K562 (cell line): ENCODE measurements at regions not wholly inside any gene's neighbourhood (a gene's known extent, or its start where the extent isn't known, plus 50 kb on each side); places are given as distances from the start of the nearest gene placed in this dataset.

Source experiments
- ATAC-seq: fragments of 200-7000 bp; cut with Tn5 transposase; 3 replicates; pipeline ENCODE4 v1.9.1; 2020; ENCODE audit warnings: moderate library complexity
- BruUV-seq: library from RNA; stranded (reverse); fragments of 400-500 nt; replicated peaks from 2 replicates; lab custom pipeline; 2021; lab: Mats Ljungman, UMichigan
- CTCF ChIA-PET: fragments of 300-600 bp; formaldehyde crosslinking; extraction: SDS; loops from one replicate; lab custom pipeline; 2021; ENCODE audit warnings: low intra/inter-chr PET ratio; lab: Yijun Ruan, JAX
- POLR2A ChIA-PET: fragments of 300-600, 350-650 bp; sonication (Branson Sonifier 250); formaldehyde crosslinking; extraction: SDS; loops from one replicate; lab custom pipeline; 2021; ENCODE audit warnings: antibody characterized with exemption, inconsistent platforms; lab: Yijun Ruan, JAX
- DNase-seq, 4 experiments: peaks; one replicate each; pipeline versions ENCODE4 v3.0.0 to v3.0.0-alpha.2; 2011 to 2018; ENCODE audit warnings: low spot score in 3 of 4, mixed read lengths in 3 of 4; ENCODE audit errors: extremely low read depth in 1 of 4
- FAIRE-seq: peaks from 2 replicates; lab custom pipeline; 2011; peaks lifted over from hg19 to GRCh38; lab: Jason Lieb, UNC
- H2AFZ ChIP-seq: 2 replicates; pipeline ENCODE4 v1.6.0; 2011; ENCODE audit warnings: low read depth, low read length, control low read depth, inconsistent platforms
- H3K27ac ChIP-seq: fragments of 200-600 bp; 3 replicates; pipeline ENCODE4 v1.8.0; 2011; ENCODE audit warnings: low read depth, mild to moderate bottlenecking, control low read depth, inconsistent platforms, low read length, moderate library complexity, mixed read lengths; ENCODE audit errors: extremely low read depth
- H3K27me3 ChIP-seq, 2 experiments: fragments of 300-600 bp in 1 of 2; 2 replicates in 1 of 2; 3 replicates in 1 of 2; pipeline versions ENCODE4 v1.6.0 to v1.8.0; 2011; ENCODE audit warnings: inconsistent platforms in 2 of 2, low read length in 2 of 2, mild to moderate bottlenecking in 1 of 2, mixed read lengths in 1 of 2, moderate library complexity in 1 of 2; ENCODE audit not compliant: control insufficient read depth in 2 of 2, insufficient read depth in 2 of 2
- H3K36me3 ChIP-seq: fragments of 300-600 bp; 3 replicates; pipeline ENCODE4 v1.8.0; 2011; ENCODE audit warnings: mild to moderate bottlenecking, low read length, inconsistent platforms; ENCODE audit not compliant: control insufficient read depth, insufficient read depth
- H3K4me1 ChIP-seq, 2 experiments: fragments of 200-600 bp in 1 of 2; replicated peaks in 1 of 2; 2 replicates in 1 of 2; 3 replicates in 1 of 2; pipeline versions ENCODE4 v1.5.1 to v1.8.0; 2011; ENCODE audit warnings: inconsistent platforms in 2 of 2, low read length in 2 of 2, mild to moderate bottlenecking in 1 of 2, mixed read lengths in 1 of 2, moderate library complexity in 1 of 2; ENCODE audit not compliant: control insufficient read depth in 2 of 2, insufficient read depth in 2 of 2
- H3K4me2 ChIP-seq: 2 replicates; pipeline ENCODE4 v1.6.1; 2011; ENCODE audit warnings: low read length, control low read depth, inconsistent platforms, mixed read lengths; ENCODE audit not compliant: insufficient read depth
- H3K4me3 ChIP-seq: fragments of 200-600 bp; sonication (generic), shearing (Covaris generic); 2 replicates; pipeline ENCODE4 v1.5.1; 2016; ENCODE audit warnings: control low read depth, inconsistent platforms
- H3K79me2 ChIP-seq: fragments of 200-600 bp; 3 replicates; pipeline ENCODE4 v1.8.0; 2011; ENCODE audit warnings: low read length, inconsistent platforms; ENCODE audit not compliant: control insufficient read depth, insufficient read depth
- H3K9ac ChIP-seq, 2 experiments: 2 replicates each; pipeline versions ENCODE4 v1.6.0 to v1.6.1; 2011; ENCODE audit warnings: low read depth in 2 of 2, low read length in 2 of 2, control low read depth in 1 of 2, inconsistent platforms in 1 of 2, mild to moderate bottlenecking in 1 of 2, mixed read lengths in 1 of 2; ENCODE audit not compliant: insufficient read depth in 1 of 2
- H3K9me1 ChIP-seq: one replicate; pipeline ENCODE4 v1.6.0; 2011; ENCODE audit warnings: inconsistent platforms, mild to moderate bottlenecking, low read length, moderate library complexity; ENCODE audit not compliant: control insufficient read depth, insufficient read depth
- H3K9me3 ChIP-seq: replicated peaks from 2 replicates; pipeline ENCODE4 v1.5.1; 2011; ENCODE audit warnings: low read depth, low read length, inconsistent platforms; ENCODE audit not compliant: control insufficient read depth, insufficient read depth
- H4K20me1 ChIP-seq: replicated peaks from 2 replicates; pipeline ENCODE4 v1.6.1; 2011; ENCODE audit warnings: low read length, inconsistent platforms, mixed read lengths; ENCODE audit not compliant: control insufficient read depth, insufficient read depth
- CXXC5 ChIP-seq: fragments of 250-450 bp; sonication (Bioruptor Pico); IDR thresholded peaks from 2 replicates; pipeline ENCODE4 v1.8.0; 2022; ENCODE audit warnings: inconsistent platforms, mild to moderate bottlenecking, moderate library complexity
- EGR1 ChIP-seq: fragments of 450-650 bp; conservative IDR thresholded peaks from 2 replicates; pipeline ENCODE4 v1.6.1; 2017; ENCODE audit warnings: mild to moderate bottlenecking
- ESRRA ChIP-seq: fragments of 450-650 bp; IDR thresholded peaks from 2 replicates; pipeline ENCODE4 v1.6.1; 2014; ENCODE audit warnings: low read depth, mild to moderate bottlenecking, moderate library complexity, borderline replicate concordance
- FOXA3 ChIP-seq, 2 experiments: fragments of 450-650 bp in 1 of 2; sonication (generic) in 1 of 2; formaldehyde crosslinking; IDR thresholded peaks in 1 of 2; conservative IDR thresholded peaks in 1 of 2; 2 replicates each; pipeline versions ENCODE4 v1.4.0 to v1.8.0; 2020 to 2022; ENCODE audit warnings: mild to moderate bottlenecking in 2 of 2, missing genetic modification reagents in 1 of 2
- HDAC2 ChIP-seq: fragments of 450-650 bp; IDR thresholded peaks from 2 replicates; pipeline ENCODE4 v1.6.1; 2016; ENCODE audit warnings: mild to moderate bottlenecking
- KLF1 ChIP-seq: fragments of 450-650 bp; IDR thresholded peaks from 2 replicates; pipeline ENCODE4 v1.6.1; 2016; ENCODE audit warnings: missing genetic modification characterization, missing compliant biosample characterization
- SIN3B ChIP-seq: fragments of 450-650 bp; IDR thresholded peaks from 2 replicates; pipeline ENCODE4 v1.6.1; 2017; ENCODE audit warnings: low read depth, mild to moderate bottlenecking, moderate library complexity
- SMAD3 ChIP-seq: fragments of 450-650 bp; formaldehyde crosslinking; conservative IDR thresholded peaks from 2 replicates; pipeline ENCODE4 v1.4.0; 2020; ENCODE audit warnings: mild to moderate bottlenecking
- ZNF133 ChIP-seq: fragments of 250-450 bp; sonication (Bioruptor Pico); IDR thresholded peaks from 2 replicates; pipeline ENCODE4 v1.4.0; 2020; ENCODE audit warnings: mild to moderate bottlenecking
- ZNF212 ChIP-seq: fragments of 450-650 bp; formaldehyde crosslinking; IDR thresholded peaks from 2 replicates; pipeline ENCODE4 v1.4.0; 2020; ENCODE audit warnings: mild to moderate bottlenecking
- ZNF583 ChIP-seq: fragments of 250-450 bp; sonication (Bioruptor Pico); IDR thresholded peaks from 2 replicates; pipeline ENCODE4 v1.4.0; 2020
- WGBS: fragments of 100-300 bp; shearing (Covaris generic); methylation state at CpG from one replicate; pipeline ENCODE4 v1.1.6; 2016; ENCODE audit warnings: low coverage, mixed read lengths; ENCODE audit not compliant: insufficient coverage; ENCODE audit errors: missing lambda C conversion rate; 5-methylcytosine and 5-hydroxymethylcytosine counted together
- in situ Hi-C: fragments of 300-500 bp; cut with MboI; formaldehyde crosslinking; loops from 4 replicates; pipeline ENCODE4 v1.15.0; 2018; ENCODE audit warnings: inconsistent platforms, mixed read lengths
- intact Hi-C: fragments of 100-400 bp; cut with micrococcal nuclease; formaldehyde crosslinking; loops from 2 replicates; pipeline ENCODE4 v1.14.2; 2022
- TF ChIP-seq, protein P1 (sequence below): sonication (generic); formaldehyde crosslinking; IDR thresholded peaks from 2 replicates; pipeline ENCODE4 v1.8.1; 2023; ENCODE audit warnings: mild to moderate bottlenecking, missing genetic modification reagents
- TF ChIP-seq, protein P2 (sequence below): sonication (generic); formaldehyde crosslinking; IDR thresholded peaks from 2 replicates; pipeline ENCODE4 v1.8.0; 2022; ENCODE audit warnings: missing genetic modification reagents, mild to moderate bottlenecking, borderline replicate concordance
- TF ChIP-seq, protein P3 (sequence below): IDR thresholded peaks from 3 replicates; pipeline ENCODE4 v1.6.1; 2011; ENCODE audit warnings: borderline replicate concordance, mild to moderate bottlenecking, moderate library complexity; ENCODE audit not compliant: insufficient read length; ENCODE audit errors: extremely low read depth
- TF ChIP-seq, protein P4 (sequence below): fragments of 450-650 bp; IDR thresholded peaks from 2 replicates; pipeline ENCODE4 v1.6.1; 2016; ENCODE audit warnings: low read depth, mild to moderate bottlenecking, moderate library complexity

DNA sequence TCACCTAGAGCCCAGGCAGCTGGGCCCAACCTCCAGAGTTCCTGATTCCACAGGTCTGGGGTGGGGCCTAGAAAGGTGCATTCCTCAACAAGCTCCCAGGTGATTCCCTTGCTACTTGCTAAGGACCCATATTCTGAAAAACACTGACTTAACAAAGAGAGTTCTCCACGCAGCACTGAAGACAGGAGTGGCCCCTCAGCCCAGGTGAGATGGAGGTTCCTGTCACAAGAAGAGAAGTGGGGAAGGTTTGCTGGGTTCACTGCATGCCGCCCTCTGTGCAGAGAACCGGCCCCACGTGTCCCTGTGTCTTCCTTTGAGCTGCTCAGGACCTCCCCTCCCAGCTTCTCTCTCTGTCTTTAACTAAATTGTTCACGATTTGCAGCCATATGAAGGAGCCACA, 201.4 kb upstream of the DDX18 start:
- Histone ChIP-seq H3K9ac (no peak overlapping the region), H3K79me2 (no peaks in the 10 kb centered on the region), H4K20me1 (no peaks in the 10 kb centered on the region), H3K27me3 (no peaks in the 10 kb centered on the region), H3K36me3 (no peaks in the 10 kb centered on the region), H3K27ac (no peak overlapping the region), H2AFZ (no peak overlapping the region), H3K9me3 (no peaks in the 10 kb centered on the region), H3K4me2 (no peak overlapping the region), H3K4me1 (no peaks in the 10 kb centered on the region), H3K4me3 (no peak overlapping the region), H3K9me1 (no peaks in the 10 kb centered on the region)
- intact Hi-C loops: no loop called here
- ATAC-seq (no peak), DNase-seq (no peak), FAIRE-seq (no peak)
- TF ChIP-seq, protein P1, sequence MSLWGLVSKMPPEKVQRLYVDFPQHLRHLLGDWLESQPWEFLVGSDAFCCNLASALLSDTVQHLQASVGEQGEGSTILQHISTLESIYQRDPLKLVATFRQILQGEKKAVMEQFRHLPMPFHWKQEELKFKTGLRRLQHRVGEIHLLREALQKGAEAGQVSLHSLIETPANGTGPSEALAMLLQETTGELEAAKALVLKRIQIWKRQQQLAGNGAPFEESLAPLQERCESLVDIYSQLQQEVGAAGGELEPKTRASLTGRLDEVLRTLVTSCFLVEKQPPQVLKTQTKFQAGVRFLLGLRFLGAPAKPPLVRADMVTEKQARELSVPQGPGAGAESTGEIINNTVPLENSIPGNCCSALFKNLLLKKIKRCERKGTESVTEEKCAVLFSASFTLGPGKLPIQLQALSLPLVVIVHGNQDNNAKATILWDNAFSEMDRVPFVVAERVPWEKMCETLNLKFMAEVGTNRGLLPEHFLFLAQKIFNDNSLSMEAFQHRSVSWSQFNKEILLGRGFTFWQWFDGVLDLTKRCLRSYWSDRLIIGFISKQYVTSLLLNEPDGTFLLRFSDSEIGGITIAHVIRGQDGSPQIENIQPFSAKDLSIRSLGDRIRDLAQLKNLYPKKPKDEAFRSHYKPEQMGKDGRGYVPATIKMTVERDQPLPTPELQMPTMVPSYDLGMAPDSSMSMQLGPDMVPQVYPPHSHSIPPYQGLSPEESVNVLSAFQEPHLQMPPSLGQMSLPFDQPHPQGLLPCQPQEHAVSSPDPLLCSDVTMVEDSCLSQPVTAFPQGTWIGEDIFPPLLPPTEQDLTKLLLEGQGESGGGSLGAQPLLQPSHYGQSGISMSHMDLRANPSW (CRISPR knock-in tag): no peak
- TF ChIP-seq, protein P2, sequence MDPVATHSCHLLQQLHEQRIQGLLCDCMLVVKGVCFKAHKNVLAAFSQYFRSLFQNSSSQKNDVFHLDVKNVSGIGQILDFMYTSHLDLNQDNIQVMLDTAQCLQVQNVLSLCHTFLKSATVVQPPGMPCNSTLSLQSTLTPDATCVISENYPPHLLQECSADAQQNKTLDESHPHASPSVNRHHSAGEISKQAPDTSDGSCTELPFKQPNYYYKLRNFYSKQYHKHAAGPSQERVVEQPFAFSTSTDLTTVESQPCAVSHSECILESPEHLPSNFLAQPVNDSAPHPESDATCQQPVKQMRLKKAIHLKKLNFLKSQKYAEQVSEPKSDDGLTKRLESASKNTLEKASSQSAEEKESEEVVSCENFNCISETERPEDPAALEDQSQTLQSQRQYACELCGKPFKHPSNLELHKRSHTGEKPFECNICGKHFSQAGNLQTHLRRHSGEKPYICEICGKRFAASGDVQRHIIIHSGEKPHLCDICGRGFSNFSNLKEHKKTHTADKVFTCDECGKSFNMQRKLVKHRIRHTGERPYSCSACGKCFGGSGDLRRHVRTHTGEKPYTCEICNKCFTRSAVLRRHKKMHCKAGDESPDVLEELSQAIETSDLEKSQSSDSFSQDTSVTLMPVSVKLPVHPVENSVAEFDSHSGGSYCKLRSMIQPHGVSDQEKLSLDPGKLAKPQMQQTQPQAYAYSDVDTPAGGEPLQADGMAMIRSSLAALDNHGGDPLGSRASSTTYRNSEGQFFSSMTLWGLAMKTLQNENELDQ (CRISPR knock-in tag): no peak
- TF ChIP-seq, protein P3, sequence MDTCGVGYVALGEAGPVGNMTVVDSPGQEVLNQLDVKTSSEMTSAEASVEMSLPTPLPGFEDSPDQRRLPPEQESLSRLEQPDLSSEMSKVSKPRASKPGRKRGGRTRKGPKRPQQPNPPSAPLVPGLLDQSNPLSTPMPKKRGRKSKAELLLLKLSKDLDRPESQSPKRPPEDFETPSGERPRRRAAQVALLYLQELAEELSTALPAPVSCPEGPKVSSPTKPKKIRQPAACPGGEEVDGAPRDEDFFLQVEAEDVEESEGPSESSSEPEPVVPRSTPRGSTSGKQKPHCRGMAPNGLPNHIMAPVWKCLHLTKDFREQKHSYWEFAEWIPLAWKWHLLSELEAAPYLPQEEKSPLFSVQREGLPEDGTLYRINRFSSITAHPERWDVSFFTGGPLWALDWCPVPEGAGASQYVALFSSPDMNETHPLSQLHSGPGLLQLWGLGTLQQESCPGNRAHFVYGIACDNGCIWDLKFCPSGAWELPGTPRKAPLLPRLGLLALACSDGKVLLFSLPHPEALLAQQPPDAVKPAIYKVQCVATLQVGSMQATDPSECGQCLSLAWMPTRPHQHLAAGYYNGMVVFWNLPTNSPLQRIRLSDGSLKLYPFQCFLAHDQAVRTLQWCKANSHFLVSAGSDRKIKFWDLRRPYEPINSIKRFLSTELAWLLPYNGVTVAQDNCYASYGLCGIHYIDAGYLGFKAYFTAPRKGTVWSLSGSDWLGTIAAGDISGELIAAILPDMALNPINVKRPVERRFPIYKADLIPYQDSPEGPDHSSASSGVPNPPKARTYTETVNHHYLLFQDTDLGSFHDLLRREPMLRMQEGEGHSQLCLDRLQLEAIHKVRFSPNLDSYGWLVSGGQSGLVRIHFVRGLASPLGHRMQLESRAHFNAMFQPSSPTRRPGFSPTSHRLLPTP: no peak
- TF ChIP-seq ESRRA (no peak), CXXC5 (CRISPR knock-in tag) (no peak), HDAC2 (no peak), ZNF212 (no peak), KLF1 (tag) (no peak), SMAD3 (CRISPR knock-in tag) (no peak), EGR1 (no peak), ZNF583 (CRISPR knock-in tag) (no peak), FOXA3 (CRISPR knock-in tag; conservative IDR thresholded peaks at IDR 0.05 in 1 of 2, IDR thresholded peaks at IDR 0.05 in 1 of 2) (no peak), SIN3B (no peak), ZNF133 (CRISPR knock-in tag) (no peak)
- TF ChIP-seq, protein P4, sequence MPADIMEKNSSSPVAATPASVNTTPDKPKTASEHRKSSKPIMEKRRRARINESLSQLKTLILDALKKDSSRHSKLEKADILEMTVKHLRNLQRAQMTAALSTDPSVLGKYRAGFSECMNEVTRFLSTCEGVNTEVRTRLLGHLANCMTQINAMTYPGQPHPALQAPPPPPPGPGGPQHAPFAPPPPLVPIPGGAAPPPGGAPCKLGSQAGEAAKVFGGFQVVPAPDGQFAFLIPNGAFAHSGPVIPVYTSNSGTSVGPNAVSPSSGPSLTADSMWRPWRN: no peak
- ChIA-PET POLR2A (no interaction called here), CTCF (no interaction called here)
- BruUV-seq: no TSS peak
- 0% methylated on average over 4 of the region's 5 CpGs for WGBS
- in situ Hi-C loops: no loop called here
